Right cardiac atrium (tissue), 5 donors: ENCODE measurements at regions not wholly inside any gene's neighbourhood (a gene's known extent, or its start where the extent isn't known, plus 50 kb on each side); places are given as distances from the start of the nearest gene placed in this dataset.

Experiments
- ATAC-seq, 2 donors: fragments of 200-7000 bp; cut with Tn5 transposase; one replicate each; pipeline versions ENCODE4 v1.8.0 to v1.9.1; 2020; ENCODE audit warnings: moderate library complexity in 2 of 2, mild to moderate bottlenecking in 1 of 2
- DNase-seq, 3 donors: peaks; one replicate each; pipeline ENCODE4 v3.0.0-alpha.2; 2020
- H3K27ac ChIP-seq: one replicate; pipeline ENCODE4 v1.5.1; 2013; ENCODE audit warnings: mild to moderate bottlenecking, low read length, control low read depth, moderate library complexity
- H3K27me3 ChIP-seq: one replicate; pipeline ENCODE4 v1.6.1; 2013; ENCODE audit not compliant: control insufficient read depth, insufficient read depth
- H3K4me1 ChIP-seq: one replicate; pipeline ENCODE4 v1.6.1; 2013; ENCODE audit warnings: low read length; ENCODE audit not compliant: control insufficient read depth, insufficient read depth
- H3K4me3 ChIP-seq: one replicate; pipeline ENCODE4 v1.5.1; 2013; ENCODE audit warnings: low read length, control low read depth
- H3K9me3 ChIP-seq: one replicate; pipeline ENCODE4 v1.6.1; 2013; ENCODE audit warnings: low read length; ENCODE audit not compliant: control insufficient read depth
- WGBS: extraction: QIAGEN DNeasy Blood & Tissue Kit; methylation state at CpG from one replicate; pipeline ENCODE4 v1.1.7; 2013; 5-methylcytosine and 5-hydroxymethylcytosine counted together
- intact Hi-C, 4 donors: fragments of 100-400 bp; cut with DNase I; formaldehyde crosslinking; loops; one replicate each; pipeline versions ENCODE4 v1.11.0 to v1.14.0; 2022 to 2023
- donor health status: healthy with polysubstance abuse.
- donor health status: DM: no; HTN: yes; CAD: no.
- donor health status: DM: no; HTN: no; CAD: no.
- donor health status: DM: no; HTN: yes; CAD: no; lungs with severe emphysema.
- donor health status: DM: yes; HTN: yes; CAD: no.

DNA sequence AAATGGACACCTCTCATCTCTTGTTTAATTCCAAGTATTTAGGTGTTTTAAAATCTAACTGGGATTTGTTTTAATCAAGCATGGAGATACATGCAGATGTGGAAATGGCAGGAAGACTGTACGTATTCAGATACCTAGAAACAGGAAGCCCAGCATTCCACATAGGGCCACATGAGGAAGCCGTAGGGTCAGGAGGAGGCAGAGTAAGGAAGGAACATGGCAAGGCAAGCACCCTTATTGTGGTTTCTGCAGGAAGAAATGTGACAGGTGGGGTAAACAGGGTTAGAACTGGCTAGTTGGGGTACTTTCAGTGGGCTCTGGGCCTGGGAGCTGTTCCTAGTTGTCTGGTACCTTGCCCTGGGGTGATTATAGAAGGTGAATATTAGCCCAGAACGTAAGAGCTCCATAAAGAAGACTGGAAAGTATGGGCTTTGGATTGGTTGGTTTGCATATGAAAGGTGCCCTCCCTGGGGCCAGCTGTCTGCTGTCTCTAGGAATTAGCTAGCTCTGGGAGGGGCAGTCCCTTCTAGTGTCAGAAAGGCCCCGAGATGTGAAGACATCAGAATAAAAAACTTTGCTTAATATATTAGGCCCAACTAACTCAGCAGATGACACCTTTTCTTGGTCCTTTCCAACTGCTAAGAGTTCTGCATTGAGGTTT, 107.7 kb upstream of the CADPS start:
- 66% methylated on average over 4 of the region's 4 CpGs for WGBS
- Histone ChIP-seq H3K4me1 (no peaks in the 10 kb centered on the region), H3K9me3 (no peaks in the 10 kb centered on the region), H3K27ac (no peak overlapping the region), H3K27me3 (no peaks in the 10 kb centered on the region), H3K4me3 (no peak overlapping the region)
- DNase-seq (no peak), ATAC-seq (no peak)
- intact Hi-C loops: no loop called here

DNA sequence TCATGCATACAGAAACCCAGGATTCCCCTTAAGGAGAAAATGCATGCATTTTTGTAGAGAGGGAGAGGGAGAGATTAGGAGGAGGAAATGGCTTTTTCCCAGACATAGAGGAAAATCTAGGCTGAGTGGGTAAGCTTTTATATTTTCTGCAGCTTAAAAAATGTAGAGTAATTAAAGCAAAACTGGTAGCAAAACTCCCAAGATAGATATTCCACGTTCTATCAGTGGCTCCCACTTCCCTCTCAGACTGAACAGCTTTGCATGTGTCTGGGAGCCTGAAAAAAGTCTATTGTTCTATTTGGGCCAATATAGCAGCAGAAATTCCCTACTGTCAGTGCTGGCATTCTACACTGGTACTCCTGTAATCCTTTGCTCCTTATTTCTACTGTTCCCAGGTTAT, 110.8 kb upstream of the CADPS start:
- Histone ChIP-seq H3K27me3 (no peaks in the 10 kb centered on the region), H3K27ac (no peak overlapping the region), H3K4me1 (no peaks in the 10 kb centered on the region), H3K9me3 (no peaks in the 10 kb centered on the region), H3K4me3 (no peak overlapping the region)
- DNase-seq: no peak
- 33% methylated on average over 1 of the region's 1 CpG for WGBS
- intact Hi-C loops: no loop called here
- ATAC-seq: no peak

DNA sequence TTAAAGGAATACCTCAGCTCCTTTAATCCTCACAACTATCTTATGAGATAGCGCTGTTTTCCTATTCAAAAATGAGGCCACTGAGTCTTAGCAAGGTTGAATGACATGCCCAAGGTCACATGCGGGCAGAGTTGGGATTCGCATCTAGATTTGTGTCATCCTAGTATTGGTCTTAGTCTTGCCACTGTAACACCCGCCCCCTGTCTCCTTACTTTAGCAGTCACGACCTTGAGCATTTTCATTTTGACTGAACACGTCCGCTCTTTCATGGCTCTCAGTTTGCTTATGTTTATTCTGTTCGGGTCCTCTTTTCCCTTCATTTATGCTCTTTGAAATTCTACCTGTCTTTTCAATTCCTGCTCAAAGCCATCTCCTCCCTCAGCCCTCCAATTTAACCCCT, 112.5 kb upstream of the CADPS start:
- intact Hi-C loops: no loop called here
- ATAC-seq: no peak
- no peaks in the 10 kb centered on the region for H3K9me3 ChIP-seq
- 87% methylated on average over 8 of the region's 8 CpGs for WGBS
- no peaks in the 10 kb centered on the region for H3K27me3 ChIP-seq
- H3K4me1 ChIP-seq: no peaks in the 10 kb centered on the region
- H3K27ac ChIP-seq: no peak overlapping the region
- H3K4me3 ChIP-seq: no peak overlapping the region
- DNase-seq: no peak

DNA sequence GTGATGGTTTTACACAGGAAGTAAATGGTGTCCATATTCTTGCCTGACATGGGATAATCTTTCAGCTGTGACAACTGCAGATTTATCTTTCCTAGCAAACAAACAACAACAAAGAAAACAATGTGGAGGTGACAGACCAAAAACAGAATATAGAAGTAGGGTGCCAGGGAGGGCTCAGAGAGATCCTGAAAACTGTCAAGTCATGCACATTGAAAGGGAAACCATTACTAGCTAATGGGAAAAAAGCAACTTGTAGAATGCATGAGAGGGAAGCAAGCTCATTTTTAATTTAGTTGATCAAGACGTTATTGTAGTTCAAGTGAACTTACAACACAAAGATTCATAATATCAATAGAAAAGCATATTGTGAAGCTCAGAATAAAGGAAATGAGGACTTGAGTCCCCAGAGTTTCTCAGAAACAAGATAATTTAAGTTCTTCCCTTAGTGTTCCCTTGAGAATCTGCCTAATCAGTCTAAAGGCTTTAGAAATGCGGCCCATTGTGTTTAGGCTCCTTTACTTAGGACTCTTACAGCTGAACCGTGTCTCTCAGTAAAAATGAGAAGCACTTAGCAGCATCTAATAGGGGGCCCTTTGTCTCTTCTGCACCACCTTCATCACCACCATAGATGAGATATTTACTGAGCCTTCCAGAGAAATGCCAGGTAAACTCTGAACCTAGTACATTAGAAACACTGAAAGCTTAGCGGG, 115.6 kb upstream of the CADPS start:
- intact Hi-C loops: no loop called here
- DNase-seq: no peak
- Histone ChIP-seq H3K4me1 (no peaks in the 10 kb centered on the region), H3K4me3 (no peak overlapping the region), H3K27me3 (no peaks in the 10 kb centered on the region), H3K27ac (no peak overlapping the region), H3K9me3 (no peaks in the 10 kb centered on the region)
- WGBS: 68% methylated on average over 4 of the region's 4 CpGs
- no peak for ATAC-seq

DNA sequence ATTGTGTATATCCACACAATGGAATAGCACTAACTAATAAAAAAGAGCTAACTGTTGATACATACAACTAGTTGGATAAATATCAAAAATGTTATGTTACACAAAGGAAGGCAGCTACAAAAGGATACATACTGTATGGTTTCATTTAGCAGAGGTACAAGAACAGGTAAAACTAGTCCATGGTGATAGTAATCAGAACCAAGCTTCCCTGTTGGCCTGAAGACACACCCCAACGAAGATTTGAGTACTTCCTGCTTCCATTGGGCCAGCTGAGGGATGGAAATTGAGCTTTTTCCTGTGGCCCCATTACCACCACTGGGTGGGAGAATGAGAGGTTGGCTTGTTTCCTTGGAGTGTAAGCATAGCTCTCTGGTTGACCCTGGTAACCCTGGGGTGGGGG, 117.3 kb upstream of the CADPS start:
- no peak overlapping the region for H3K27ac ChIP-seq
- H3K9me3 ChIP-seq: no peaks in the 10 kb centered on the region
- H3K4me3 ChIP-seq: no peak overlapping the region
- 65% methylated on average over 1 of the region's 1 CpG for WGBS
- DNase-seq (no peak), ATAC-seq (no peak)
- H3K27me3 ChIP-seq: no peaks in the 10 kb centered on the region
- H3K4me1 ChIP-seq: no peaks in the 10 kb centered on the region
- intact Hi-C loops: no loop called here

DNA sequence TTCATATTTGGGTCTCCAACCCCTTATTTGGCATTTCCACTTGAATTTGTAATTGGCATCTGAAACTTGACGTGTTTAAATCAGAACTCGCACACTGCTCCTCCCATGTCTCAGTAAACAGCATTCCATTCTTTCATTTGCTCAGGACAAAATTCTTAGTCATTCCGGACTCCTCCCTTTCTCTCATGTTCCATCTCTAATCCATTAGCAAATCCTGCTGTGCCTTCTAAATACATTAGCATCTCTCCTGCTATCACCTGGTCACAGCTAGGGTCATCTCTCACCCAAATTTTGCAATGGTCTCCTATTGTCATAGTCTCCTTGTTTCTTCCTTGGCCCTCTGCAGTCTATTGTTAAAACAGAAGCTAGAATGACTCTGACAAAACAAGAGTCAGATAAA, 119.9 kb upstream of the CADPS start:
- H3K4me1 ChIP-seq: no peaks in the 10 kb centered on the region
- 79% methylated on average over 3 of the region's 3 CpGs for WGBS
- no peak for ATAC-seq

DNA sequence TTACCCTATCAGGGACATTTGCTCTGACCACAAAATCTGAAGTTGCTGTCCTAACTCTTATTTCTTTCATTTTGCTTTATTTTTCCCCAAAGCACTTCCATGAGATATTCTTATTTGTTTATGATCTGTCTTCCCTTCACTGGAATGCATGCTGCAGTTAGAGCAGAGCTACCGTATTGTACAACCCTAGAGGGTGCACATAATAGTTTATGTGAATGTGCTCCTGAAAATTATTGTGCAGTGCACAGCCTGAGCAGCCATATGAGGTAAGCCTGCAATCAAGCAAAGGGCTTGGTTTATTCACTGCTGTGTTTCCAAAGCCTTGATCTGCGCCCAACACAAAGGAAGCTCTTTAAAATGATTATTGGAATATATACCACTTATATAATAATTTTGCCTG, 120.3 kb upstream of the CADPS start:
- intact Hi-C loops: no loop called here
- DNase-seq (no peak), ATAC-seq (no peak)
- 84% methylated on average over 2 of the region's 2 CpGs for WGBS
- H3K27me3 ChIP-seq: no peaks in the 10 kb centered on the region
- H3K4me1 ChIP-seq: no peaks in the 10 kb centered on the region
- H3K9me3 ChIP-seq: no peaks in the 10 kb centered on the region
- H3K4me3 ChIP-seq: no peak overlapping the region
- H3K27ac ChIP-seq: no peak overlapping the region

More for the DNA sequence above, 119.9 kb upstream of the CADPS start:
- H3K27ac ChIP-seq: no peak overlapping the region
- no peaks in the 10 kb centered on the region for H3K9me3 ChIP-seq
- no peak for DNase-seq
- no peaks in the 10 kb centered on the region for H3K27me3 ChIP-seq
- no peak overlapping the region for H3K4me3 ChIP-seq
- intact Hi-C loops: no loop called here

DNA sequence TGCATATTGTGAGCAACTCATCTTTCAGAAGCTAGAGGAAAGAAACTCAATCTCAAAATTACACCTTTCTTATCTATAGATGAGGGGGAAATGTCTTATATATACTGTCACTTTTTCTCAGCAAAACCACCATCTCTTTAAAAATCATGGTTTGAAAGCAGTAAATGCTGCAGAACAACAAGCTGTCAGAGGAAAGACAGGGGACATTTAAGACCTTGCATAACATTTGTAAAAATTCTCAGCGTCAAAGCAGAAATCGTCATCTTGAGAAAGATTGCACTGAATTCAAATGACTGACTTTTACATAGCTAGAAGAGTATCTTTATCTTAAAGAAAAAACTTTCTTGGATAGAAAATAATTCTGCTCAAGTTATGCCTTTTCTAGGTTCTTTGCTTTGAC, 122.2 kb upstream of the CADPS start:
- Histone ChIP-seq H3K4me3 (no peak overlapping the region), H3K27me3 (no peaks in the 10 kb centered on the region), H3K27ac (no peak overlapping the region), H3K4me1 (no peaks in the 10 kb centered on the region), H3K9me3 (no peaks in the 10 kb centered on the region)
- 77% methylated on average over 2 of the region's 2 CpGs for WGBS
- ATAC-seq (no peak), DNase-seq (no peak)
- intact Hi-C loops: no loop called here

DNA sequence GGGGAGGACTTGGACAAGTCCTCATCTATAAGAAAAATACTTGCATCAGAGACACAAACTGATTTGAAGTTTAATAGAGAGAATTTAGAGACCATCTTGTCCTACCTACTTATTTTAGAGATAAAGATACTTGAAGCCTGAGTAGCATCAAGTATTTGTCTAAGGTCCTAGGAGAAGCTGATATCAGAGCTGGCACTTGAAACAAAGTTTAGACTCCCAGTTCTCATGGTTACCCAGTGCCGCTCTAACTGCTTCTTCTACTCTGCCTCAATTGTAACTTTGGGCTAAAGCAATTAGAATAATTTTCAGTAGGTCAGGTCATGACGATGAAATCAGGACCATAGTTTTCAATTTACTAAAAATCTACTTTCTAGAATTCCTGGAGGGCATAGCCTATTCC, 123.9 kb upstream of the CADPS start:
- no peak overlapping the region for H3K27ac ChIP-seq
- H3K27me3 ChIP-seq: no peaks in the 10 kb centered on the region
- ATAC-seq: no peak
- 35% methylated on average over 2 of the region's 2 CpGs for WGBS
- no peaks in the 10 kb centered on the region for H3K4me1 ChIP-seq
- DNase-seq: no peak
- intact Hi-C loops: no loop called here
- H3K9me3 ChIP-seq: no peaks in the 10 kb centered on the region
- H3K4me3 ChIP-seq: no peak overlapping the region

DNA sequence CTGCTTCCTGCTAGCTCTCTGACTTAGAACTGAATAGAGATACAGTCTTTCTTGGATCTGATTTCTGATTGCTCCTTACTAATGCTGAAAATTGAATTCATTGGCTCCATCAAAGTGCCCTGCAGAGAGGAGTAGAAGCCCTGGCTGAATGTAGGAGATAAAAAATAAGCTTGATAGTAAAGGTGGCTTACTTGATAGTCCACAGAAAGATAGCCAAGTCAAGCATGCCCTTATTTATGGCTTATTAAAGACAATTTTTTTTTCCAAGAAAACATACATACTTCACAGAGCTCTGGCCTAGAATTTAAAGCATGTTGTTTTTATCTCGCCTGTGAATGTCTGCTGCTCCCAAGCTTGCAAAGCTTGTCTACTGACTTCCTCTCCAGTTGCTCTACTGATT, 124.6 kb upstream of the CADPS start:
- DNase-seq (no peak), ATAC-seq (no peak)
- H3K27ac ChIP-seq: no peak overlapping the region
- H3K4me3 ChIP-seq: no peak overlapping the region
- no peaks in the 10 kb centered on the region for H3K4me1 ChIP-seq
- intact Hi-C loops: no loop called here
- WGBS: 42% methylated on average over 1 of the region's 1 CpG
- H3K9me3 ChIP-seq: no peaks in the 10 kb centered on the region
- H3K27me3 ChIP-seq: no peaks in the 10 kb centered on the region

DNA sequence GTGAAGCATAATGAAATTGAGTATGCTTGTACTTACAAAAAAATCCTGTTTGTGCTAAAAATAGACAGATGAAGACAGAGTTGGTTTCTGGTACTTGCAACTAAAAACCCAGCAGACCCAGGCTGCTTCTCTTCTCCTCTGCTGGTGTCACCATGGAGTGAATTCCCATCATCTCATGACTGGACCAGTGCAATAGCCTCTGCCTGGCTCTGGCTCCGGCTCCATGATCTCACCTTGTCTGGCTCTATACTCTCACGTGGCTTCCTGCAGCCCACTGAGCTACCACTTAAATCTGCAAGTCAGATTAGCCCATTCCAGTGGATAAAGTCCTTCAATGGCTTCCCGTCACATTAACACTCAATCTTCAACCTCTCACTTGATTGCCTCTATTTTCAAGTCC, 129.2 kb upstream of the CADPS start:
- H3K27ac ChIP-seq: no peak overlapping the region
- no peak for ATAC-seq
- WGBS: 54% methylated on average over 3 of the region's 3 CpGs
- intact Hi-C loops: no loop called here
- H3K4me3 ChIP-seq: no peak overlapping the region
- no peaks in the 10 kb centered on the region for H3K27me3 ChIP-seq
- H3K9me3 ChIP-seq: no peaks in the 10 kb centered on the region
- DNase-seq: no peak
- no peaks in the 10 kb centered on the region for H3K4me1 ChIP-seq
